ENCODE measurements at regions not wholly inside any gene's neighbourhood (a gene's known extent, or its start where the extent isn't known, plus 50 kb on each side); places are given as distances from the start of the nearest gene placed in this dataset.
"Not testable (repeated sequence)": the region's sequence is repeated elsewhere in the genome, so short reads cannot be mapped to it uniquely, and the experiment has no call there.

GRCh38 chr6:137788248-137788647, 78.8 kb upstream of the TNFAIP3 start:
- DNase-seq: no peak

- DNase-seq: no peak
These were observed 75.5 kb upstream of the TNFAIP3 start for GRCh38 chr6:137791281-137792159.

GRCh38 chr6:137792160-137793033, 74.7 kb upstream of the TNFAIP3 start:
- no peak for DNase-seq

- DNase-seq: no peak
These were observed 73.1 kb upstream of the TNFAIP3 start for GRCh38 chr6:137793805-137794515.

GRCh38 chr6:137794516-137795201, 72.4 kb upstream of the TNFAIP3 start:
- DNase-seq: no peak

GRCh38 chr6:137795501-137795900, 71.6 kb upstream of the TNFAIP3 start:
- DNase-seq: no peak

- no peak for DNase-seq
These were observed 68.8 kb upstream of the TNFAIP3 start for GRCh38 chr6:137798261-137798660.

GRCh38 chr6:137798846-137799245, 68.2 kb upstream of the TNFAIP3 start:
- DNase-seq: no peak

- DNase-seq: peak in 1 of 2 donors; percentile 66
These were observed 67.0 kb upstream of the TNFAIP3 start for GRCh38 chr6:137799950-137800568.

- no peak for DNase-seq
These were observed 66.3 kb upstream of the TNFAIP3 start for GRCh38 chr6:137800762-137801161.

GRCh38 chr6:137801352-137802114, 65.5 kb upstream of the TNFAIP3 start:
- no peak for DNase-seq

GRCh38 chr6:137802408-137803182, 64.5 kb upstream of the TNFAIP3 start:
- no peak for DNase-seq

GRCh38 chr6:137804637-137805036, 62.4 kb upstream of the TNFAIP3 start:
- no peak for DNase-seq

GRCh38 chr6:137805622-137806021, 61.4 kb upstream of the TNFAIP3 start:
- no peak for DNase-seq

GRCh38 chr6:137806914-137807682, 60.0 kb upstream of the TNFAIP3 start:
- DNase-seq: no peak

- DNase-seq: no peak
These were observed 58.9 kb upstream of the TNFAIP3 start for GRCh38 chr6:137808191-137808590.

GRCh38 chr6:137808836-137809315, 58.2 kb upstream of the TNFAIP3 start:
- DNase-seq: no peak

GRCh38 chr6:137809895-137810553, 57.0 kb upstream of the TNFAIP3 start:
- DNase-seq: not testable (repeated sequence)
